Activated naive CD4-positive, alpha-beta T cell treated with Interleukin-2 at 50 U/mL for 16 hours (primary cell): ENCODE measurements at regions not wholly inside any gene's neighbourhood (a gene's known extent, or its start where the extent isn't known, plus 50 kb on each side); places are given as distances from the start of the nearest gene placed in this dataset.

Experiments used
- DNase-seq: peaks from one replicate; pipeline ENCODE4 v3.0.0-alpha.2; 2020

DNA sequence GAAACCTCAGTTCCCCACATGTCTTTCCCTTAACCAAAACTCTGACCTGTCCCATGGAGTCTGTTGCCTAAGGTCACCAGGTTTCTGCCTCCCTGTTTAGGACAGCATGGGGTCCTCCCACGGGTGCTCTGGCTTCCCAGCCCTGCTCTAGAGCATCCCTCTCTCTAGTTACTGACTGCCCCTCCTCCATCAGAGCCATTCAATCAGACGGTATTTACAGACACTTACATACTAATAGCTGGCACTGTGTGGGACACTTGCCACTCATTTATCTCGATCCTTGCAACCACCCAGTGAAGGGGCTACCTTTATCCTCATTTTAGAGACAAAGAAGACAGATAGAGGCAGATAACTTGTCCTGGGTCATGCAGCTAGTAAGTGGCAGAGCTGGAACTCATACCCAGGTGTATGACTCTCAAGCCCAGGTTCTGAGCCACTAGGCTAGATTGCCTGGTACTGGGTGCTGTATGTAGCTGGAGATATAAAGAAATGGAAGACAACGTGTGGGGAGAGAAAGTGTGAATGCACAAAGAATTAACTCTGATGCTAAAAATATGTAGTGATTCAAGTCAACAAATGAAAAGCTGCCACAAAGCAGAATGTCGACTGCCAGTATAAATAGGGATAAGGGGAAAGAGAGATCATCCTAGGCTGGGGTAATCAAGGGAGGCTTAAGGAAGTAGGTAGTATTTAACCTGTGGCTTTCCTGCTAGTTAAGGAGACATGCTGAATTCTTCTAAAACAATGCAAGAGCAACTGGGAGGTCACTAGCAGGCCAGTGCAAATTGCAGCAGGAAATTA is 52.5 kb upstream of the PDE8B start:
- no peak for DNase-seq

DNA sequence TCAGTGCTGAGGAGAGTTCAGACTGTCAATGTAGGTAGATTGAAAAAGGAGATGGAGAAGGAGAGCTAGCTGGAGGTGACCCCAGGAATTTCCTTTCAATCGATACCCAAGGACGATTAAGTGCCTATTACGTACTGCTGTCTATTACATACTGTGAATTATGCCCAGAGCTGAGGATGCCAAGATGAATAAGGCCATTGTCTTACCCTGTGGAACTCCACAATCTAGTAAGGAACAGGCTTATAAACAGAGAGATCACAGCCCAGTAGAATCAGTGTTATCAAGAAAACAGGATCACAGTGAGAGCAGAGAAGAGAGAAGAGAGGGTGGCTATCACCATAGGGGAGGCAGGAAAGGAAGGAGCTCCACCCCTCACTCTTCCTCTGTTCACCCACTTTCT is 54.1 kb upstream of the PDE8B start:
- no peak for DNase-seq

DNA sequence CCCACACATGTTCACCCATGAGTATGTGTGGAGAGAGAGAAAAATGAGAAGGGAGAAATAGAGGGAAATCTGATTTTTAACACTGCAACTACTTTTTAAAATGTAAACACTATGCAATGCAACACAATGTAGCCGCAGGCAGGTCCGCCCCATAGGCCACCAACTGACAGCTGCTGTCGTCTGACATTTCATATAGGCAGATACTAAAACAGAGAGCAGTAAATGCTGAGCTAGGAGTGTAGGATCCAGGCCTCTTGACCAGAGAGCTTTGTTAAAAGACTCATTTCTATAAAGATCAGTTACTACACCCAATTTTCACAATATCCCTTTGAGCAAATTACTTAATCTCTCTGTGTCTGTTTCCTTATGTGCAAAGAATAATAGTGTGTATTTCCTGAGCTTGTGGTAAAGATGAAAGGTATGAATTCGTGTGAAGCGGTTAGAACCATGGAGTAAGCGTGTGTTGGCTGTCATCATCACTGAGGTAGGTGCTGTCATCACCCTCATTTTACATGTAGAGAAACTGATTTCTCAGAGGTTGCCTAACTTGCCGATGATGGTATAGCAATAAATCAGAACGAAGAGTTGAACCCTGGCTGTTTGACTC is 55.2 kb upstream of the PDE8B start:
- DNase-seq: no peak

DNA sequence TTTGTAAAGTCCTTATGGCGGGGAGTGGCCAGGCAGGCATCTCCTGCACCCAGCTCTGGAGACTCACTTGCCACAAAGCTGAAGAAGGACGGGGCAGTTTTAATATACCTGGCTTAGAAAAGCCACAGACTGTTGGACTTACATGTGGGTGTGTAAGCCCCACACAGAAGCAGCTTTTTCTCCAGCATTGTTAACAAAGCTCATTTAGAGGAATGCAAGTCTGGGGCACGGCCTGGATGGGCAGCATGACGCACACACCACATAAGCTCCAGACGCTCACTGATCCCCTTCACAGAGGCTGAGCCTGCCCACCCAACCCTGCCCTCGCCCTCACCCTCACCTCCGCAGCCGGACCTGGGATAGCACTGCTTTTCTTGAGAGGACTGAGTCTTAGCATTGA is 58.0 kb upstream of the PDE8B start:
- no peak for DNase-seq

DNA sequence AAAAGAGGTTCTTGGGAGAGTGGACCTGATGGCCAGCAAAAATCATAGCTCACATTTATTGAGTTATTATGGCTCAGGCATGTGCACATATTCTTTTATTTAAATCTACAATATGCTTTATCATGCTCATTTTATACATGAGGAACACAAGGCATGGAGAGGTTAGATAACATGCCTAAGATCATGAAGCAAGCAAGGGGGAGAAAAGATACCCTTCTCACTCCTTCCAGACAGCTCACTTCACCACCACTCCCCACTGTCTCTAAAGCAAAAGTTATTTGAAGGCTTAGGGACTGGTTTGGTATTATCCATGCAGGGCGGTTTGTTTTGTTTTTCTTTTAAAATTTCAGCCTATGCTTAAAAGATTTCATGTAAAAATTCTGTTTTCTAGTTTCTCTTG is 59.0 kb upstream of the PDE8B start:
- no peak for DNase-seq

DNA sequence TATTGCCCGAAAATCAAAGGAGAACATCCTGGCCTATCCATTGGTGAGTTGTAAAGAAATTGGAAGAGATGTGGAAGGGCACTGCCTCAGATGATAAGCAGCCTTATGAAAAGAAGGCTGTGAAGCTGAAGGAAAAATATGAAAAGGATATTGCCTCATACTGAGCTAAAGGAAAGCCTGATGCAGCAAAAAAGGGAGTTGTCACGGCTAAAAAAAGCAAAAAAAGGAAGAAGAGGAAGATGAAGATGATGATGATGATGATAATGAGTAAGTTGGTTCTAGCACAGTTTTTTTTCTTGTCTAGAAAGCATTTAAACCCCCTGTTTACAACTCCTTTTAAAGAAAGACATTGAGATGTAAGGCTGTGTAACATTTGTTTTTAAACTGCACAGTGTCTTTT is 59.8 kb upstream of the ZBED3 start:
- DNase-seq: no peak

DNA sequence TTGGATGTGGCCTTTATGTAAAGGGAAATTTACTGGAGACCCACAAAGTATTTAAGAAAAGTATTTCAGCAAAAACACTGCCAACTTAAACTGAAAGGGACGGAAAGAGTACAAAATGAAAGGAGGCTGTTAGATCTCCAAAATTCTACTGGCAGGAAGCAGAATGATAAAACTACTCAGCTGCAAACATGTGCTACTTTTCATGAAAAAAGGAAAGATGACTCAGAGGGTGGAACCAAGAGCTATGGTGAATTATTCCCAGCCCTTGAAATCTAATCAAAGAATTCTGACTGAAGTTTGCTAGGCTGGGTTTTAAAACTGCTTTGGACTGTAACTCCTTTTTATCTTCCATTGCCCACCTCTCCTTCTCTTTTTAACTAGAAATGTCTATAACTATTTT is 58.6 kb upstream of the ZBED3 start:
- DNase-seq: no peak

DNA sequence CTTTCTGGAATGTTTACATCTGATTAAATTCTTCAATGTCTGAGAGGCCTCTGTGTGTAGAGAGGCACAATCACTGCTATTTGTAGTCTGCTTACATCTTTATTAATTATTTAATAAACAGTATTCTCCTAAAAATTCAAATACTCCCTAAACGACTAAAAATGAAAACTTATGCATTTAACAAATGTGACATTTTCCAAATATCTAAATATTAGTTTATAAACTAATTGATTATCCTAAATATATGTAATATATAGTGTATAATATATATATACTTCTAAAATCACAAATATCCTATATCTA is 57.7 kb upstream of the ZBED3 start:
- no peak for DNase-seq

DNA sequence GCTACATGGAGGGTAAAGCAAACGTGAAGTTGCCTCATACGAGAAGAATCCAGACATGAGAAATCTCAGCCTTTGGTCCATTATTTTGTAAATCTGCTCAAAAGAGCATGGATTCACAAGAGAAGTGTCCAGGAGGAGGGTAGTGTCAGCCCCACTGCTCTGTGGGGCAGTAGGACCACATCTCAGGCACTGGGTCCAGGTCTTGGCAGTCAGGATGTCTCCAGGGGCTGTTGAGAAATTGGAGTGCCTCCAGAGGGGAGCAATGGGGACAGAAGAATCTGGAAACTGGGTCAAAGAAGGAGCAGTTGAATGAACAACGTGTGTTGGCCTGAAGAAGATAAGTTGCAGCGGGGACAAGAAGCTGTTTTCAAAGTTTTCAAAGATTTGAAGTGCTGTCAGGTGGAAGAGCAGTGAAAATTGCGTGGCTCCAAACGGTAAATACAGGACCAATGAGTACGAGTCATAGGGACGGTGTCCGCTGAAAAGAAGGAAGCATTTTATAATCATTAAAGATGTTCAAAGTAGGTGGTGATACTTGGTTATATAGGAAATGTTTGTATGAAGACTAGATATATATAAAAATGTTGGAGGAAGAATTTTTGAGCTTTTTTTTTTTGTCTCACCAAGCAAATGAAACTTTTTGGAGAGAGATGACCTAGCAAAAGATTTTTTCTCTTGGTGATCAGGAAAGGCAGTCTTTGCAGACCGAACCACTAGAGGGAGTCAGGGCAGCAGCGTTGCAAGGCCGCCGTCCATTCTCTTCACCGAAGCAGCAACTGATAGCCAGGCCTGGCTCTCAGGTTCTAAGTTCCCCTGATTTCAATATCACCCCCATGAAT is 57.1 kb upstream of the ZBED3 start:
- DNase-seq: peak; percentile 50

DNA sequence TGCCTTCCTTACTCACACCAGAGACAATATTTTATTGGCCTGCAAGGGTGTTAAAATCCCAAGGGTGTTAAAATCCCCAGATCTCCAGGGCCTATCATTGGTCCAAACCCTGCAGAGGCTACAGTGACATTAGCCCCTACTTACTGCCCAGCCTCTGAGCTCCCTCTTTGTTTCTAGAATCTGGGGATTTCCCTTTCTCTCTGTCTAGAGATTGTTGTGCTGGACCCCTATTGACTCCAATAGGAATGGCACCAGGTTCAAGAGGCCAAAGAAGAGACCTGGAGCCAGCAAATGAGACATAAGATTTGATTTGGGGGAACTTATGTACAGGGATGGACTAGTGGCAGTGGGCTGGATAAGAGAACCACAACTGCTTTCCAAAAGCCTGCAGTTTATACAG is 53.3 kb upstream of the ZBED3 start:
- DNase-seq: no peak

DNA sequence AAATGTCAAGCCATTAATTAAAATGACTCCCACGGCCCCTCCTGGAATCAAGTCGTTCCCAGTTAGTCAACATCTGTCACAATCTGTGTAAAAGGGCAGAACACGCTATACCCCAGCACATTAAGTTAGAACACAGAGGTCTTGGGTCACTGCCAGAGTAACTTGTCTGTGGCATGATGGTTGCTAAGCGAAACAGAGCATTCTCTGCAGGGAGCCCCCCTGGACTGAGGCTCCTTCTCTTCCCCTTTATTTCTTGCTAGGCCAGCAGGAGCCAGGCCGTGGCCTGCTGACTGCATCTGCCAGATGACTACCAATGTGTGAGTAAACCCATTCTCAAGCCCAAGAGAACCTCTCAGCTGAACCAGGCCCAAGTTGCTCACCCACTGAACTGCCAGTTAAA is 51.9 kb upstream of the ZBED3 start:
- no peak for DNase-seq
